SK-N-SH (cell line): ENCODE measurements at regions not wholly inside any gene's neighbourhood (a gene's known extent, or its start where the extent isn't known, plus 50 kb on each side); places are given as distances from the start of the nearest gene placed in this dataset.

Experiments used
- CTCF ChIA-PET: fragments of 300-600, 350-600 bp; formaldehyde crosslinking; extraction: SDS; loops from one replicate; lab custom pipeline; 2021; lab: Yijun Ruan, JAX
- POLR2A ChIA-PET: fragments of 350-600 bp; sonication (Branson Sonifier 250); formaldehyde crosslinking; extraction: SDS; loops from one replicate; lab custom pipeline; 2020; ENCODE audit warnings: antibody characterized with exemption, inconsistent platforms; lab: Yijun Ruan, JAX
- DNase-seq: peaks from one replicate; pipeline ENCODE4 v3.0.0; 2012
- H2AFZ ChIP-seq: fragments of 200-600 bp; sonication (generic); 2 replicates; pipeline ENCODE4 v1.8.1; 2016; ENCODE audit warnings: antibody characterized with exemption, mild to moderate bottlenecking, low read depth
- H3F3A ChIP-seq: fragments of 200-600 bp; sonication (generic); replicated peaks from 2 replicates; pipeline ENCODE3; 2016; ENCODE audit warnings: antibody characterized with exemption, mild to moderate bottlenecking; ENCODE audit not compliant: insufficient read depth
- H3K27ac ChIP-seq, 2 experiments: fragments of 200-500 bp in 1 of 2; fragments of 200-600 bp in 1 of 2; sonication (Bioruptor generic) in 1 of 2; sonication (generic), shearing (Covaris generic) in 1 of 2; 2 replicates each; pipeline versions ENCODE4 v1.5.1 to v1.6.1; 2014 to 2016; ENCODE audit warnings: low read depth in 2 of 2, inconsistent platforms in 1 of 2, low read length in 1 of 2, mild to moderate bottlenecking in 1 of 2, mixed read lengths in 1 of 2
- H3K27me3 ChIP-seq: fragments of 200-600 bp; sonication (generic), shearing (Covaris generic); 2 replicates; pipeline ENCODE4 v1.6.1; 2016; ENCODE audit warnings: mixed run types; ENCODE audit not compliant: insufficient read depth
- H3K36me3 ChIP-seq, 2 experiments: fragments of 200-500 bp in 1 of 2; fragments of 200-600 bp in 1 of 2; sonication (Bioruptor generic) in 1 of 2; sonication (generic) in 1 of 2; replicated peaks in 1 of 2; 2 replicates each; pipeline versions ENCODE3 to v1.5.1; 2014 to 2016; ENCODE audit warnings: low read length in 1 of 2, mild to moderate bottlenecking in 1 of 2; ENCODE audit not compliant: insufficient read depth in 2 of 2, control insufficient read depth in 1 of 2
- H3K4me1 ChIP-seq, 2 experiments: fragments of 200-500 bp in 1 of 2; fragments of 200-600 bp in 1 of 2; sonication (Bioruptor generic) in 1 of 2; sonication (generic), shearing (Covaris generic) in 1 of 2; 2 replicates each; pipeline versions ENCODE4 v1.5.1 to v1.6.1; 2014 to 2016; ENCODE audit warnings: low read depth in 1 of 2, low read length in 1 of 2, mixed run types in 1 of 2; ENCODE audit not compliant: insufficient read depth in 2 of 2, control insufficient read depth in 1 of 2
- H3K4me2 ChIP-seq: fragments of 200-600 bp; sonication (generic), shearing (Covaris generic); 2 replicates; pipeline ENCODE4 v1.6.1; 2017; ENCODE audit warnings: mixed run types
- H3K4me3 ChIP-seq, 2 experiments: fragments of 200-500 bp in 1 of 2; fragments of 200-600 bp in 1 of 2; sonication (Bioruptor generic) in 1 of 2; sonication (generic), shearing (Covaris generic) in 1 of 2; 2 replicates each; pipeline versions ENCODE4 v1.5.1 to v1.8.1; 2014 to 2016; ENCODE audit warnings: low read depth in 2 of 2, inconsistent platforms in 1 of 2, low read length in 1 of 2, mild to moderate bottlenecking in 1 of 2, mixed read lengths in 1 of 2, moderate library complexity in 1 of 2
- H3K79me2 ChIP-seq: fragments of 200-600 bp; sonication (generic); 2 replicates; pipeline ENCODE4 v1.8.1; 2017; ENCODE audit warnings: mild to moderate bottlenecking; ENCODE audit not compliant: insufficient read depth
- H3K9ac ChIP-seq: fragments of 200-600 bp; sonication (generic); 2 replicates; pipeline ENCODE4 v1.6.1; 2017; ENCODE audit warnings: mixed run types
- H3K9me2 ChIP-seq: fragments of 200-600 bp; sonication (generic); 2 replicates; pipeline ENCODE4 v1.6.1; 2017; ENCODE audit warnings: mixed run types
- H3K9me3 ChIP-seq: fragments of 200-600 bp; sonication (generic); 2 replicates; pipeline ENCODE4 v1.6.1; 2017; ENCODE audit warnings: mixed run types, mild to moderate bottlenecking, moderate library complexity
- H4K20me1 ChIP-seq: fragments of 200-600 bp; sonication (generic); 2 replicates; pipeline ENCODE4 v1.6.1; 2017; ENCODE audit warnings: mild to moderate bottlenecking, mixed run types; ENCODE audit not compliant: insufficient read depth
- CHD2 ChIP-seq: fragments of 150-350 bp; IDR thresholded peaks from 2 replicates; pipeline ENCODE4 v1.6.1; 2018; ENCODE audit warnings: low read length; ENCODE audit not compliant: partially characterized antibody
- CTCF ChIP-seq: fragments of 200-600 bp; sonication (generic); IDR thresholded peaks from 2 replicates; pipeline ENCODE4 v1.6.1; 2017; ENCODE audit warnings: antibody characterized with exemption, mild to moderate bottlenecking, moderate library complexity
- ELF1 ChIP-seq: IDR thresholded peaks from 2 replicates; pipeline ENCODE4 v1.4.0; 2012
- EP300 ChIP-seq, 2 experiments: IDR thresholded peaks; 2 replicates each; pipeline versions ENCODE4 v1.4.0 to v1.6.1; 2012; ENCODE audit warnings: borderline replicate concordance in 1 of 2, low read depth in 1 of 2, low read length in 1 of 2
- FOXM1 ChIP-seq: IDR thresholded peaks from 2 replicates; pipeline ENCODE4 v1.4.0; 2012; ENCODE audit warnings: low read depth, mild to moderate bottlenecking
- GABPA ChIP-seq: IDR thresholded peaks from 2 replicates; pipeline ENCODE4 v1.4.0; 2012; ENCODE audit warnings: low read depth, mild to moderate bottlenecking
- IRF3 ChIP-seq: fragments of 150-350 bp; IDR thresholded peaks from 2 replicates; pipeline ENCODE4 v1.6.1; 2016; ENCODE audit warnings: mild to moderate bottlenecking, low read depth, low read length
- MXI1 ChIP-seq: IDR thresholded peaks from 2 replicates; pipeline ENCODE4 v1.6.1; 2012; ENCODE audit warnings: mild to moderate bottlenecking, low read depth, low read length, improper control_type of control experiment
- PBX3 ChIP-seq: IDR thresholded peaks from 2 replicates; pipeline ENCODE4; 2012
- POLR2AphosphoS5 ChIP-seq: IDR thresholded peaks from 2 replicates; pipeline ENCODE4 v1.6.1; 2012; ENCODE audit warnings: low read depth, low read length
- RAD21 ChIP-seq: IDR thresholded peaks from 2 replicates; pipeline ENCODE4 v1.6.1; 2012; ENCODE audit warnings: mild to moderate bottlenecking, low read length
- REST ChIP-seq: IDR thresholded peaks from 2 replicates; pipeline ENCODE4 v1.6.1; 2012; ENCODE audit warnings: mild to moderate bottlenecking, low read depth, low read length, moderate library complexity
- RFX5 ChIP-seq: IDR thresholded peaks from 2 replicates; pipeline ENCODE4 v1.6.1; 2012; ENCODE audit warnings: mild to moderate bottlenecking, improper control_type of control experiment, low read length
- SMC3 ChIP-seq: IDR thresholded peaks from 2 replicates; pipeline ENCODE4 v1.6.1; 2012; ENCODE audit warnings: low read depth, low read length, improper control_type of control experiment
- TEAD4 ChIP-seq: IDR thresholded peaks from 2 replicates; pipeline ENCODE4 v1.4.0; 2012; ENCODE audit warnings: mild to moderate bottlenecking, borderline replicate concordance; ENCODE audit not compliant: insufficient read depth
- USF1 ChIP-seq: IDR thresholded peaks from 2 replicates; pipeline ENCODE4 v1.4.0; 2012; ENCODE audit warnings: low read depth, borderline replicate concordance
- WGBS: methylation state at CpG from one replicate; pipeline ENCODE4 v1.1.6; 2017; ENCODE audit warnings: low lambda C conversion rate; 5-methylcytosine and 5-hydroxymethylcytosine counted together

GRCh38 chr11:49432242-49432848 lies 223.9 kb upstream of the FOLH1 start:
- H3K9me3 ChIP-seq, result no peaks in the 10 kb centered on the region
- DNase-seq, result no peak
- H3K9me2 ChIP-seq, result no peaks in the 10 kb centered on the region
- H3K79me2 ChIP-seq, result no peaks in the 10 kb centered on the region
- no peaks in the 10 kb centered on the region for H3F3A ChIP-seq
- no peak overlapping the region for H3K4me2 ChIP-seq
- TF ChIP-seq CHD2 (no peak), FOXM1 (no peak), RFX5 (no peak), ELF1 (no peak), USF1 (no peak), PBX3 (no peak), RAD21 (no peak), MXI1 (no peak), TEAD4 (no peak), SMC3 (no peak), CTCF (no peak), REST (no peak), IRF3 (no peak), GABPA (no peak), EP300 (IDR thresholded peaks at IDR 0.05; ENCODE audit: borderline replicate concordance in 1 of 2, low read depth in 1 of 2, low read length in 1 of 2) (no peak), POLR2AphosphoS5 (no peak)
- no peak overlapping the region for H3K4me3 ChIP-seq
- H4K20me1 ChIP-seq, result no peaks in the 10 kb centered on the region
- POLR2A ChIA-PET, result no interaction called here
- no peak overlapping the region for H2AFZ ChIP-seq
- CTCF ChIA-PET, result no interaction called here
- 13% methylated on average over 1 of the region's 1 CpG for WGBS
- no peaks in the 10 kb centered on the region for H3K27me3 ChIP-seq
- no peak overlapping the region for H3K9ac ChIP-seq
- no peak overlapping the region for H3K27ac ChIP-seq
- H3K4me1 ChIP-seq, result no peaks in the 10 kb centered on the region
- no peaks in the 10 kb centered on the region for H3K36me3 ChIP-seq
